ENCODE measurements at regions not wholly inside any gene's neighbourhood (a gene's known extent, or its start where the extent isn't known, plus 50 kb on each side); places are given as distances from the start of the nearest gene placed in this dataset.
"Not testable (repeated sequence)": the region's sequence is repeated elsewhere in the genome, so short reads cannot be mapped to it uniquely, and the experiment has no call there.

DNA sequence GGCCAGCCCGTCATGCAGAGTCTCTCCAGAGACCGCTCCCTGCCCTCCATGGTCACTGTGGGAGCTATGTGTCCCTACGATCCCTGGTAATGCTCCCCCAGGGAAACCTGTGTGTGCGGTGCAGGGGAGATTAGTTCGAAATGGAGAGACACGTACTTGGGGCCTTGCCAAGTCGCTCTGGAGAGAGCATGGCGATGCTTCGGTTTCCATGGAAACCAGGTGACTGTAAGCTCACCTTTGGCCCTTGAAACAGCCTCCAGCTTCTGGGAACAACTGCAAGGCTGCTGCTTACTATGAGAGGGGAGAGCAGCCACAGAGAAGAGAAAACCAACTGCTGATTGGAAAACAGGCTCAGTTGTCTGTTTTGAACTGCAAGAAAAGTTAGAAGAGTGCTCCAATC, 879.7 kb upstream of the EEF2KMT start:
- DNase-seq (ENCODE audit: low read depth), result no peak

DNA sequence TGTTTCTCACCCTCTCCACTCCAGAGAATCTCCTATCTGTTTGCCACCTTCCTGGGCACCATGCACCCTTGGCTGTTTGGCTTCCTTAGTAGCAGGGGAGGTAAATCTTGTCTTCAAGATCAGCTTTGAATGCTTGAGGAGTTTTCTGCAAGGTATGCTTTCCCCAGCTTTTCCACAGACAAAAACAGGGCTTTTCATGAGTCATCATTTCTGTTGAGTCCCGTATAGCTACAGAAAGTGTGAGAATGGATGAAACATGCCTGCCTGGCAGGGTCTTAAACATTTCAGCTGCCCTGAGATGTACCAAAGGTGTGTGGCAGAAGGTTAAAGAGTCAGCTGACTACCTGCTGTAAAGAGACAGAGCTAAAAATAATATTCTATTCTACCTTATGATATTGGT, 875.2 kb upstream of the EEF2KMT start:
- DNase-seq (ENCODE audit: low read depth), result no peak

DNA sequence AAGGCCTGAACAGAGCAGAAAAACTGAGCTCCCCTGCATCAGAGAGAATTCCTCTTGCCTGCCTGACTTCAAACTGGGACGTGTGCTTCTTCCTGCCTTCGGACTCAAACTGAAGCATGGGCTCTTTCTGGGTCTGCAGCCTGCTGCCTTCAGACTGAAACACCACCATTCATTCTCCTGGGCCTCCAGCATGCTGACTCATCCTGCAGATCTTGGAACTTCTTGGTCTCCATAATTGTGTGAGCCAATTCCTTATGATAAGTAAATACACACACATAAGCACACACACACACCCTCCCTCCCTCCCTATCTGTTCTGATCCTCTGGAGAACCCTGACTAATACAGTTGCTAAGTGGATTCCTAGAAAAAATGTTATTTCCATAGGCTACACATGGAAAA, 874.3 kb upstream of the EEF2KMT start:
- DNase-seq (ENCODE audit: low read depth), result no peak

DNA sequence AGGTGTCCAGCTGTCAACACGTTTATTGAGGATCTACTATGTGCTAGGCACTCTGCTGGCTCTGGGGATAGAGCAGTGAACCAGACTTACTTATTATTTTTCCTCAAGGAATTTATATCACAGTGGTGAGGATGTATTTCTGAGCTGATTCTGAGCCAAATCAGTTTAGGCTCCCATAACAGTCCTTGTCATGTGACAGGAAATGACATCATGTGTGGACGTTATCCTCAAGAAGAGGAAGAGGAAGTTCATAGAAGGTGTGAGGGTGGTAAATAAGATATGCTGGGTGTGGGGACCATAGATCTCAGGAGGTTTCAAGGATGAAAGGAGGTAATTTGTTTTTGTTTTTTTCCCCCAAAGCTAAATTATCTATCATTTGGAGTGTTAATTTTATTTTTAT, 873.5 kb upstream of the EEF2KMT start:
- no peak for DNase-seq (ENCODE audit: low read depth)

DNA sequence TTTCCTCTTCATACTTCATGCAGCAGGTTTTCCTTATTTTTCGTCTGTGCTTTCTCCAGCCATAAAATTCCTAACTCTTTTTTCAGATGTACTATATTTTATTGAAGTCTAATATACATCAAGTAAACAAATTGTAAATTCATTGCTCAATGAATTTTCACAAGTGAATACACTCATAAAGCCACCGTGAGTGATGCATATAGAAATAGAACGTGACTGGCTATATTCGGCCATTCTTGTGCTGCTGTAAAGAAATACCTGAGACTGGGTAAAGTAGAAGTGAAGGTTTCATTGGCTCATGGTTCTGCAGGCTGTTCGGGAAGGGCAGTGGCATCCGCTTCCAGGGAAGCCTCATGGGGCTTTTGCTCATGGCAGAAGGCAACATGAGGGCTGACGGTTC, 868.4 kb upstream of the EEF2KMT start:
- no peak for DNase-seq (ENCODE audit: low read depth)

DNA sequence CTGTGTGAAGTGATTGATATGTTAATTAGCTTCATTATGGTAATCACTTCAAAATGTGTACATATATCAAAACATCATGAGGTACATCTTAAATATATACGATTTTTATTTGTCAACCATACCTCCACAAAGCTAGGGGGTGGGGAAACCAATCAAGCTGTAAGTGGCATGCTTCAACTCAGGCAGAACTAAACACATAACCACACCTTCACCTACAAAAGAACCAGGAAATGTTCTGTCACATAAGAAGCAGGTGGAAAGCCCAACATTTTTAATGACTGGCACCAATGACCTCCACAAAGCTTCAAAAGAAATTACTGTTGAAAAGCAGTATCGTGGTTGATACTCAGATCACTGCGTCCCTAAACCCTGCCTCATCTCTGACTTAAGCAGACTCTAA, 867.7 kb upstream of the EEF2KMT start:
- DNase-seq (ENCODE audit: low read depth), result no peak

DNA sequence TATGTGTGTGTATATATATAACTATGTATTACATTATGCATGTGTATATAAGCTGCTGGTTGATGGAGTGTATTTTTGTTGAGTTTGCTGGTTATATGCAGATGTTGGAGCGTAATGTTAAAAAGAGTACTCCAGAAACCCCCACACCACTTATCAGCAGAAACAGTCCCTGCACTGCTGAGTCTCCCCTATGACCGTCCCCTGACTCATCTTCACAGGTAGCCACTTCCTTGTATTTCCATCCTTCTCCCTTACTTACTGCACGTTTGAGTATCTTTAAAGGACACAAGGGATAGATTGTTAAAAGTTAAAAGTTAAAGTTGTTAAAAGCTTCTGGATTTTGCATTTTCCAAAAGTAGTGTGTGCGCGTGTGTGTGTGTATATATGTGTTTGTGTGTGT, 853.9 kb upstream of the EEF2KMT start:
- no peak for DNase-seq (ENCODE audit: low read depth)

DNA sequence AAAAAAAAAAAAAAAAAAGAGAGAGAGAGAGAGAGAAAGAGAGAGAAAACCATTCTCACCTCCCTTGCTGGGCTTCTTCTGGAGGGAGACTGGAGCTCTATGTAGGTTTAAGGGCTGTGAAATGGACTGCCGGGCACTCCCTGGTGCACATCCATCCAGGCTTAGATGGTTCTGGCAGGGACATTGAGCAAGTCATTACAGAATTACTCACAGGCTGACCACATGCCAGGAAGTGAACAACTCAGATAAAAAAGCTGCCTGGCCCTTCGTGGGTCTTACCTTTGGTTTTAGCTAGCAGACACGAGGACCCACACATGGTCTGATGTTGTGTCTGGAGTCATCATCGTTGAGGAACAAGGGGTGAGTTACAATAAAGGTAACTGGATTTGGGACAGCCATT, 847.4 kb upstream of the EEF2KMT start:
- DNase-seq (ENCODE audit: low read depth), result no peak

DNA sequence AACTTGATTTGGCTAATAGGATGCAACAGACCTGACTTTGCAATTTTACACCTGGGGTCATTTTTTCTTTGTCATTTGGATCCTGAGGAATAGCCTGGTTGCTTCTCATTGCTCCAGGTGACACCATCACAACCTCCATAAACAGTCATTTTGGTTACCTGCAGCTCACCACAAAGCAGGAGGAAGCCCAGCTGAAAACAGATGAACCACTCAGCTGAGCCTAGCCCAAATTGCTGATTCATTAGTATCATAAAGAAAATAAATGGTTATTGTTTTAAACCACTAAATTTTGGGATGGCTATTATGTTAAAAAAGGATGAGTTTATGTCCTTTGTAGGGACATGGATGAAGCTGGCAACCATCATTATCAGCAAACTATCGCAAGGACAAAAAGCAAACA, 841.0 kb upstream of the EEF2KMT start:
- DNase-seq (ENCODE audit: low read depth), result no peak

DNA sequence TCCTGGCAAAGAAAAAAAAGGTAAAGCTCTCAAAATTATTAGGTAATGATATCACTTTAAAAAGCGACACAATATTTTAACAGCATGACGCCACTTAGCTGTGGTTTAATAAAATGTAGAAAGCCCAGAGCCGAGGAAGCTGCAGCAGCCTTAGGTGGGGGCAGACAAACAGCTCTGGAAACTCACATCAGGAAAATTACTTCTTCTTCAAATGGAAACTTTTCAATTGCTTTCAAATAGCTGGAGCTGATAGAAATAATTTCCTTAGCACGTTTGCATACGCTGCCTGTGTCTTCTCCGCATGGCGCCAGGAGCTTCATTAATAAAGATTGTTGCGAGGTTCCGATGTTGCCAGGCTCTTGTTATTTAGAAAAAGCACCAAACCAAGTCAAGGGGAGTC, 835.3 kb upstream of the EEF2KMT start:
- DNase-seq (ENCODE audit: low read depth), result no peak

DNA sequence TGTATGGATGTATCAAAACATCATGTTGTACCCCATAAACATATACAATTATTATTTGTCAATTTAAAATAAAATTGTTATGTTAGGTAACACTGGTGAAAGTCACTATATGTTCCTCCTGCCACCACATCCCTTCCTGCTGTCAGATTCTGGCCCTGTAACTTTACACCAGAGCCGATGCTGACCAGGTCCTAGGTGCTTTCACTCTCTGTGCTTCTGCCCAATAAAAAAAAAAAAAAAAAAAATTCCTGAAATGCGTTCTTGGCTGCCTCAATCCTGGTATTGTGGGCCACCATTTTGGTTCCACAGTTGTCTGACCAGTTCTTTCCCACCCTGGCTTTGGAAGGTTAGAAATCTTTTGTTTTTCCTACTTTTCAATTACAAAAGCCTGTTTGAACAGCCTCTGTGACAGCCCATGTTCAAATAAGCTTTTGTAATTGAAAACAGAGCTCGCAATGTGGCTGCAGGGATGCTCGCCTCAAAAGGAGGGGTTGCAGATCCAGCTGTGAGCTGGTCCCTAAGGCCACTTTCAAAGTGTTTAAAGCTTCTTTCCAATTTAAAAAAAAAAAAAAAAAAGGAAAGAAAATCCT, 831.0 kb upstream of the EEF2KMT start:
- no peak for DNase-seq (ENCODE audit: low read depth)

DNA sequence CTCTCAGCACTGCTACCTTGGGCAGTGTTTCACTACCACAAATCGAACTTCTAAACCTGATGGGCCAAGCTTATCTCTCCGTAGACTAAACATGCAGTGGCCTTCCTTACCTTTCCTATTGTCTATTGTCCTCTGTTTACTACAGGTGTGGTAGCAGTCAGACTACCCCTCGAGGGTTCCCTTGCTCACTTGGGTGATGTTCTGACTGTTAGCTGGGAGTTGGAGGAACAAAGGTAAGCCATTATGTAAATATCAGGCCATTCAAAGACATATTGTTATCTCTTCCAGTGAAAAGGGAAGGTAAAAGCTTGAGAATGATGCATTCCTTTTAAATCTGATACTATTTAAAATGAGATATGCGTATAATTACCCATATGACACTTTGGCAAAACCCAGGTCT, 828.3 kb upstream of the EEF2KMT start:
- DNase-seq (ENCODE audit: low read depth), result no peak

DNA sequence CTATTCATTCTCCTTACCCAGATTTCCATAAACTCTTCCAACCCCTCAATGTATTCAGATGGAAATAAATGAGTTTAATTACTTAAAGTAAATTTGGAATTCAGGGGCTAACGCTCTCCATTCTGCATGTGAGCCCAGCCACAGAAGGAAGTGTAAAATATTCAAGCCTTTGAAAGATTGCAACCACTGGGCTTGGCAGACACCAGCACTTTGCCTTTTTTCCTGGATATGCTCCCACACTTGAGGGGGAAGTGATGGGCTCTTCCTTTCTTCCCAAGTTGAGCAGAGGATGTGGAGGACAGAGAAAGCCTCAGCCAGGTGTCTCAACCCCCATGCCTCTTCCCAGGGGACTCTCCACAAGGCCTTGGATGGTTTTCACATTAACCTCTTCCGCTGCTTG, 825.1 kb upstream of the EEF2KMT start:
- DNase-seq (ENCODE audit: low read depth), result no peak

DNA sequence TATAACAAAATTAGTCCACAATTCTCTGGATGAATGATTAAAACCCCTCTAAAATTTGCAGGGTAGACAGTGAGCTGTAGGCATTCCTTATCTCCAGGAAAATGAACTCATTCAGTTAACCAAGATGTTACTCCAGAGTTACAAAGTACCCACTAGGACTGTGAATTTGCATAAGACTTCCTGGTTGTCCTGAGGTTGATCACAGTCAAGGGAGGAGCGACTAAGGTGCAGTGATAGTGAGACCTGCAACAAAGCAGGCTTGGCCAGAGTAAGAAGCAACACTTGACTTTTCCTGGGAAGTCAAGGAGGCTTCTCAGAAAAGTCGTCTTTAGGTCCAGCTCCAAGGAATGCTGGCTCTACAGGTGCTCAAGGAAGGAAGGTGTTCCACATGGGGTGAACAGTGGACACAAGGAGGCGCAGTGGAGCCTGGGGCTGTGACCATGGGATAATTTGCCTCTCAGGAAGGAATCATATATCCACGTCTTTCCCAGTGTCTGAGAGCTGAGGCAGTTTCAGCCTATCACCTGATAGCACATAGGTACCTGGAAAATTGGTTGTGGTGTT, 821.1 kb upstream of the EEF2KMT start:
- DNase-seq (ENCODE audit: low read depth), result no peak

DNA sequence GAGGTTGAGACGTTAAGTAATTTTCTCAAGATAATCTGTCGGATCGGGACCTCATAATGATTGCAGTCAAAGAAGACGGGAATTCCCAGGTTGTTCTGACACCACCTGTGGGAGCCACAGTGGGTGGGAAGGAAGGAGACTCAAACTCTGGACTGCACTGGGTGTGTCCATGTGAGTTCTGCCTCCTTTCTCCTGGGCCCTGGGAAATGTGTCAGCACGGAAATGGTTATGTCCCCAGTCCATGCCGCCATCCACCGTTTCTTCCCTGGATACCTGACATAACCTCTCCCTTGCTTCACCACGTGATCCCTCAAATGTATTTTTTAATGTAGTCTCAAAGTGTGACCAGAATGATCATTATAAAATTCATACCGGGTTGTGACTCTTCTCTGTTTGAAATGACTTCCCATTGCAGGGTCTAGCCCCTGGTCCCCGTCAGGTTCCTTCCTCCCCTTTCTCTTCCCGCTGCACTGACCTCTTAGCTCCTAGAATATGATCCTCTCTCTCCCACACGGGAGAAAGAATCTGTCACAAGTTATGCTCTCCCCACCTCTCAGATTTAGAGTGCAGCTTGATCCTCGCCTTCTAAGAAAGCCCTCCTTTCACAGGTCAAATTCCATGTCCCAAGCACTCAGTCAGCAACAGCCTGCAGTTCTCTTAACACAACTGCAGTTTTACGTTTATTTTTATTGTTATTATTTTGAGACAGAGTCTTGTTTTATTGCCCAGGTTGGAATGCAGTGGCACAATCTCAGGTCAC, 820.0 kb upstream of the EEF2KMT start:
- no peak for DNase-seq (ENCODE audit: low read depth)

DNA sequence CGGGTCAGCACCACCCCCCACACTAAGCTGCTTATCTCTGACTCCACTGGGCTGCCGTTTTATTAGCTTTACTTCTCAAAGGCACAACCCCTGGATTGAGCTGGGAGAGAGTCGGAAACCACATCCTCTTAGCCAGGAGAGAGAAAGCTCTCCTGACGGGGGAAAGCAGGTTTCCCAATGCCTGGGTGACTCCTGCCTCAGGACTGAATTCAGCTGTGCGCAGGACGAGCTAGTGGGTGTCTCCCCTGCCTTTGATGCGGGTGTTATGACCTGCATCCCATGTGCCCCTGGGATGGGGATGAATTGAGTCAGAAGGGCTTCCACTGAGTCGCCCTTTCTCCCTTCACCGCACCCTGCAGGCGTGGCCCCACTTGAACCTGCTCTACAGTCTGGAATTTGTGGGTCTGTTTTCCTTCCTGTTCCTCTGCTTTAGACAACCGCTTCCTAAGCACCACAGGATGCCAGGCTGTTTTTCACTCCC, 819.2 kb upstream of the EEF2KMT start:
- no peak for DNase-seq (ENCODE audit: low read depth)

DNA sequence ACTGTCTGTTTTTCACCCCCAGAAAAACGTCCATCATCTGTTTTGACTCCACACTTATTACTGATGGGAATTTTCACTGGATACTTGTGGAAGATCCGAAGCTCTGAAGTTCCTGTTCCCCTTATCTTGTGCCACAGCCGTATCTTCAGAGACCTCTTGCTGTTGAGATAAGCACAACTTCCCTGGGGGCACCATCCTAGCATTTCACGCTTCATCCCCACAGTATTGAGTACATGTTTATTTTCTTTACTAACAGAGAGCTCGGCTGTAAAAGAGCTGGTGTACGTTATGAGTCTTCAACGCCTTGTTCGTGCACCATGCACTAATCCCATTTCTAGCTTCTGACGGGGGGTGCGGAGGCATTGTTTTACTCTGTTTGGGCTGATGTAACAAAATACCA, 813.6 kb upstream of the EEF2KMT start:
- DNase-seq (ENCODE audit: low read depth), result no peak

DNA sequence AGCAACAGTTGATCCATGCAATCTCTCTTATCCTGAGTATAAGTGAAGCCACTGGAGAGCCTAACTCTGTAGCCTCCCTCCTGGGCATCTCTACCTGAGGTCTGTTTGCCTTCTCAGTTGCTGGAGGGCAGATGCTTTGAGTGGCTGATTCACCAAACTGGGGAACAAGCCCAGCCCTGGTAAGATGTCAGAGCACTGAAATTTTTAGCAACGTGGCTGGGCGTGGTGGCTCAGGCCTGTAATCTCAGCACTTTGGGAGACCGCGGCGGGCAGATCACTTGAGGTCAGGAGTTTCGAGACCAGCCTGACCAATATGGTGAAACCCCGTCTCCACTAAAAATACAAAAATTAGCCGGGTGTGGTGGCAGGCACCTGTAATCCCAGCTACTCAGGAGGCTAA, 812.0 kb upstream of the EEF2KMT start:
- not testable (repeated sequence) for DNase-seq (ENCODE audit: low read depth)

DNA sequence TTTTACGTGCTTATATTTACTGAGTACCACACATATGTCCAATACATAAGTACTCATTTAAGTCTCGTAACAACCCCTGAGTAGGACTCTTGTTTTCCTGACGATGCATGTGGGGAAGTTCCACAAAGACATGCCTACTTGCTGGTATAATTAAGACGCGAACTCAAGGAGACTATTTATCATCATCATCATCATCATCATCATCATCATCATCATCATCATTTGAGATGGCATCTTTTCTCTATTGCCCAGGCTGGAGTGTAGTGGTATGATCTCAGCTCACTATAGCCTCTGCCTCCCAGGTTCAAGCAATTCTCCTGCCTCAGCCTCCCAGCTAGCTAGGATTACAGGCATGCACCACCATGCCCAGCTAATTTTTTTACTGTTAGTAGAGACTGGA, 809.9 kb upstream of the EEF2KMT start:
- DNase-seq (ENCODE audit: low read depth), result no peak

DNA sequence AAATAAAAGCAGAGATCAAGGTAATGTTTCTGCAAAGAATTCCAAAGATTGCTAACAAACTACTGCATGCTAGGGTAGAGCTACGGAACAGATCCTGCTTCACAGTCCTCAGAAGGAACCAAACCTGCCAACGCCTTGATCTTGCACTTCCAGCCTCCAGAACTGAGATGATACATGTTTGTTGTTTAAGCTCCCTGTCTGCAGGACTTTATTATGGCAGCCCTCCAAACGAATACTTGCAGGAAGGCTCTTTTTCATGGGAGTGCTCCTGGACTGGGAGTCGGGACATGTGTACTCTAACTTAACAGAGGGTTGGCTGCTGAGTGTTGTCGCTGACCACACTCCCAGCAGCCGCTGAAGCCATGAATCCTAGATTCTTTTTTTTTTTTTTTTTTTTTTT, 808.8 kb upstream of the EEF2KMT start:
- DNase-seq (ENCODE audit: low read depth), result no peak

DNA sequence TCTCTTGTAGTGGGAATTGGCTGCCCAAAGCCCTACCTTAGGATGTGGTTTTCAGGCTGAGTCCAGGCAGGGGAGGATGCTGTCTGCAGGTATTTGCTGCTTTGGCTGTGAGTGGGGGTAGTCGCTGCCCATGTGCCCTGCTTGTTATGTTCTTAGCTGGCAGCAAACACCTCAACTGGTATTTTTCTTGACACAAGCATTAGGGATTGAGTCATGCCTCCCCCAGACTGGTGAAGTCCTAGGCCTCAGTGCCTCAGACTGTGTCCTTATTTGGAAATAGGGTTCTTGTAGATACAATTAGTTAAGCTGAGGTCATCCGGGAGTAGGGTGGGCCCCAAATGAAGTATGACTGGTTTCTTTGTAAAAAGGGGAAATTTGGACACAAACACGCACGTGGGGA, 808.3 kb upstream of the EEF2KMT start:
- DNase-seq (ENCODE audit: low read depth), result no peak

DNA sequence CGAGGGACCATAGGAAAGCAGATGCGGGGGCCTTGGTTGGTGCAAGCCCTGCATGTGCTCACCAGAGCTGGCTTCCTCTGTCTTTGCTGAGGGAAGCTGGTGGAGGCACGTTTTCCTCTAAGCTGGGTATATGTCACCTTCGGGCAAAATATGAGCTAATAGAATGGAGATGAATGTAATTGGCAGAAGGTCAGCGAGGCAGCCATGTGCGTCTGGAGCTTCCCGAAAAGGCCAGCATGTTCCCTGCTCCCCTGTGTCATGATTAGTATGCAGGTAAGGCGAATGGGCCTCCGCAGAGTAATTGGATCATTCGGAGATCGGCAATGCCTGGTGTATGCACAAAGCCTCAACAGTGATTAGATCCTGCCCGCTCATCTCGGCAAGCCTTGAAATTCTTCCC, 806.2 kb upstream of the EEF2KMT start:
- no peak for DNase-seq (ENCODE audit: low read depth)

DNA sequence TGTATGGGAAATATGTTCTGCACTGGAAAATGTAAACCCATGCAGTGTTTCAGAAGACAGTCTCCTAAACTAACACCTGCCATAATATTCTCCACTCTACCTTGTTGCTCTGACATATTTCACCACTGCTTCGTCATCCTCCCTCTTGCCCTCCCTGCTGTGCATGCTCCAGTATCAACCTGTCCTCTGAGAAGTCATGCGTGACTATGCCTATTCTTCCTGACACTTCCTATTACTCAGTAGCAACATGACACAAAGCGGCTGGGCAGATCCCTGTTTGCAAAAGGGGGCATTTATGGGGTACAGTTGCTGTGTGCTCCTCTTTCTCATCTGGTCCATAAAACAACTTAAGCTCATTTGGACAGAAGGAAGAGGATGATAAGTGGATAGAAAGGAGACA, 805.6 kb upstream of the EEF2KMT start:
- DNase-seq (ENCODE audit: low read depth), result no peak

DNA sequence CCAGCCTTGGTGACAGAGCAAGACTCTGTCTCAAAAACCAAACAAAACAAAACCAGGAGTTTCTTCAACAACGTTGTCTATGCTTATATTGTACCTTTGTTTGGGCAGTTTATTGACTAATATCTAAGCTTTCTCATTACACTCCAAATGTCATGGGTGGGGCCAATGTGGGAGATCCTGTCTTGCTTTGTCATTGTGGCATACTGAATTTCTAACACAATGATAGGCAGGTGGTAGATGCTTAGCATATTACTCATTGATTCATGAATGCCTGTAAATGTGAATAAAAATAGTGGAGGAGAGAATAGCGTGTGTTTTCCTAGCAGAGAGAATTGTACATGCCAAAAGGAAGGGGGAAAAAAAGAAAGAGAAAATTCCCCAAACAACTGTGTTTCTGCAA, 802.5 kb upstream of the EEF2KMT start:
- DNase-seq (ENCODE audit: low read depth), result no peak

All from activated gamma-delta T cell treated with anti-CD3 and anti-CD28 coated beads, Interleukin-2, amount 50 U/mL, for 16 hours (primary cell).